GM12875 (cell line): ENCODE measurements at regions not wholly inside any gene's neighbourhood (a gene's known extent, or its start where the extent isn't known, plus 50 kb on each side); places are given as distances from the start of the nearest gene placed in this dataset.

Experiments
- H3K4me3 ChIP-seq: one replicate; pipeline ENCODE4 v1.5.1; 2011; ENCODE audit warnings: low read depth, low read length, control low read depth
- TF ChIP-seq, protein P1 (sequence below): IDR thresholded peaks from 2 replicates; pipeline ENCODE4 v1.5.1; 2011; ENCODE audit warnings: low read depth, mild to moderate bottlenecking, control low read depth, inconsistent platforms, low read length, moderate library complexity, borderline replicate concordance; ENCODE audit not compliant: insufficient read depth

DNA sequence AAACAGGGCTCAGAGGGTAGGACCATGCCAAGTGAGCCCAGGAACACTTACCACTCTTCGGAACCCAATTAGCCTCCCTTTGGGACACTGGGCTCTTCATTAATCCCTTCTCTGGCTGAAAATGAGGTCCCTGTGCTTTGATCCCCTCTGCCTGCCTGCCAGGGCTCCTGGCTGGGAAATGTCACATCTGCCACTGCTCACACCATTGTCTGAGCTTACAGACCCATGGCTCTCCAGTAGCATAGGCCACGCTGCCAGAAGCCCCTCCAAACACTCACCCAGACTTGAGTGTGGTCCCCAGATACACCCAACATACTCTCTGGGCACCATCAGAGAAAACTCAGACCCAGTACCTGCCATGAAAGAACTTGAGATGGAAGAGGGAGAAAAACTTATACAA, 287.3 kb downstream of the XXYLT1 start:
- TF ChIP-seq, protein P1, sequence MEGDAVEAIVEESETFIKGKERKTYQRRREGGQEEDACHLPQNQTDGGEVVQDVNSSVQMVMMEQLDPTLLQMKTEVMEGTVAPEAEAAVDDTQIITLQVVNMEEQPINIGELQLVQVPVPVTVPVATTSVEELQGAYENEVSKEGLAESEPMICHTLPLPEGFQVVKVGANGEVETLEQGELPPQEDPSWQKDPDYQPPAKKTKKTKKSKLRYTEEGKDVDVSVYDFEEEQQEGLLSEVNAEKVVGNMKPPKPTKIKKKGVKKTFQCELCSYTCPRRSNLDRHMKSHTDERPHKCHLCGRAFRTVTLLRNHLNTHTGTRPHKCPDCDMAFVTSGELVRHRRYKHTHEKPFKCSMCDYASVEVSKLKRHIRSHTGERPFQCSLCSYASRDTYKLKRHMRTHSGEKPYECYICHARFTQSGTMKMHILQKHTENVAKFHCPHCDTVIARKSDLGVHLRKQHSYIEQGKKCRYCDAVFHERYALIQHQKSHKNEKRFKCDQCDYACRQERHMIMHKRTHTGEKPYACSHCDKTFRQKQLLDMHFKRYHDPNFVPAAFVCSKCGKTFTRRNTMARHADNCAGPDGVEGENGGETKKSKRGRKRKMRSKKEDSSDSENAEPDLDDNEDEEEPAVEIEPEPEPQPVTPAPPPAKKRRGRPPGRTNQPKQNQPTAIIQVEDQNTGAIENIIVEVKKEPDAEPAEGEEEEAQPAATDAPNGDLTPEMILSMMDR: no peak
- H3K4me3 ChIP-seq: no peak overlapping the region

GRCh38 chr3:194984066-194984465, 286.9 kb downstream of the XXYLT1 start:
- TF ChIP-seq, protein P1: no peak
- no peak overlapping the region for H3K4me3 ChIP-seq

DNA sequence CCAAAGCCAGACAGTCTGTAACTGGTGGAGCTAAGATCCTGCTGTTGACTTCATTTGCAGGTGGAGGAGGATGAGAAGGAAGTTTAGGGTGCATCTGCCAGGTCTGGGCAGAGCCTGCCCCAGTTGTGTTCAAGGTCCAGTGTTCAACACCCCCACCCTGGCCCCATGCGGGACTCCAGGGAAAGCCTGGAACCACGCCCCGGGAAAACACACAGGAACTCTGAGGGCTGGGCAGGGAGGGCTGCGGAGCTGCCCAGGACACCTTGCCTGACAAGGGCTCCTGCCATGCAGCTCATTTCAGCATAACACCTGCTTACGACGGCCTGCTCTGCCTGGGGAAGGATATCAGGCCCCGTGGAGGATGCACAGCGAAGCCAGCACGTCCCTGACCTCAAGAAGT, 286.3 kb downstream of the XXYLT1 start:
- TF ChIP-seq, protein P1: no peak
- no peak overlapping the region for H3K4me3 ChIP-seq

DNA sequence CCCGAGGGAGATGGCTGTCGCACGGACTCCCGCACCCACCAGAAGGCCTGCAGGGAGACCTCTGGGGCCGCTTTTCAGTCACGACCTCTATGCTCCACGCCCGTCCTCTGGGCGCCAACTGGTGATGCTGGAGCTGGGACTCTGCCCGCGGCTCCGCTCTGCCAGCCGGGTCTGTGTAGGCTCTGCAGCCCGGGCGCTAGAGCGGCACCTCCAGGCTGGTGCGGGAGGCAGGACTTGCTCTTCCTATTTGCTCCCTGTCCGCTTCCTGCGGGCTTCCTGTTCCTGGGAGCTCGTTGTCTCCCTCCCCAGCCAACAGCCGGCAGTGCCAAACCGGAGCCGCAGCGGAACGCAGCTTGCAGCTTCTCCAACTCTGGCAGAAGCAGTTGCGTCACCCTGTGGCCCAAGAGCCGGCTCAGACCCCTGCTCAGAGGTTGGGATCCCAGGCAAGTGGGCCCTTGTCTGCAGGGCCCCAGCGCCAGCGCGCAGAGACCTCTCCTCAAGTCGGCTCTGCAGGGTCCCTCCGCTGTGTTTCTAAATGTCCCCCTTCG, 285.9 kb downstream of the XXYLT1 start:
- no peak overlapping the region for H3K4me3 ChIP-seq
- TF ChIP-seq, protein P1: no peak

GRCh38 chr3:194986208-194987043, 284.5 kb downstream of the XXYLT1 start:
- no peak overlapping the region for H3K4me3 ChIP-seq
- TF ChIP-seq, protein P1: no peak

DNA sequence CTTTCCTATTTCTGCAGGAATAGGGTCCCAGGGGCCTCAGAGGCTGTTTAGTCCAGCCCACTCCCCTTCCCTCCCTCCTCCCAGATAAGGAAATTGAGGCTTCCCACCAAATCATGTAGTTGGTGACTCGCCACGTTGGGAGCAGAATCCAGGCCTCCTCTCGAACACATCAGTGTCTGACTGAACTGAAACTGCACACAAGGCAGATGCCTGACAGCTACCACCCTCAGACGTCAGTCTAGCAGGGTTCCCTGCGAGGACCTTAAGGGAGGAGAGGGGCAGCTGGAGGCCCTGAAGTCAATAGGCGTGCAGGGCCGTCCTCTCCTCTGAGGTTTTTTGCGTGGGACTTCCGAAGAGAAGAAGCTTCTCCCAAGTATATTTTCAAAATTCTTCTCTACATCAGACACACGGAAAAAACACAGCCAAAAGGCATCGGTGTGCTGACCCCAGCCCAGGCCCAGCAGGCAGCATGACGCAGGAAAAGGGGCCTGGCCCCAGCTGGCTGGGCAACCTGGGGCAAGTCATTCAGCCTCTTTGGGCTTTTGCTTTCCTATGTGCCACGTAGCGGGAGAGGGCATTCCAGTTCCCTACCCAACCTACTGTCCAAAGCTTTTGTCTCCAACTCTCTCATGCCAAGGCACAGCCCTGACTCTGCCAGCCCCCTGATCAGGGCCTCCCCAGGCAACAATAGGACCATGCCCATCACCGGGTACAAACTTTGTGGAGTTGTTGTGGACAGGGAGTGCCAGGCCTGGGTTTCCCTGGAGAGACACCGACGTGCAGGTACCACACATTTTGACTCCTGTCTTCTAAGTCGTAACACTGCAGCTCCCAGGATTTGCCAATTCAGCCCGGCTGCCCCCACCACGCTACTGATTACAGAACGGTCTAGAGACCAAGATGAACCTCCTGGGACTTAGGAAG, 283.1 kb downstream of the XXYLT1 start:
- TF ChIP-seq, protein P1: no peak
- no peak overlapping the region for H3K4me3 ChIP-seq
